Vagina (tissue), 2 donors: ENCODE measurements at regions not wholly inside any gene's neighbourhood (a gene's known extent, or its start where the extent isn't known, plus 50 kb on each side); places are given as distances from the start of the nearest gene placed in this dataset.

Experiments
- POLR2AphosphoS5 ChIP-seq, 2 donors: sonication (generic); formaldehyde crosslinking; IDR thresholded peaks; one replicate each; pipeline ENCODE4 v1.9.0; 2017; ENCODE audit warnings: antibody characterized with exemption in 2 of 2, mild to moderate bottlenecking in 2 of 2, low read depth in 1 of 2; ENCODE audit not compliant: insufficient read depth in 1 of 2
- TF ChIP-seq, protein P1 (sequence below), 3 experiments: fragments of 450-650 bp in 2 of 3; fragments of 200-600 bp in 1 of 3; sonication (generic) in 1 of 3; IDR thresholded peaks; one replicate each; pipeline ENCODE4 v1.5.1; 2017 to 2019; ENCODE audit warnings: antibody characterized with exemption in 3 of 3, mild to moderate bottlenecking in 2 of 3, moderate library complexity in 2 of 3

DNA sequence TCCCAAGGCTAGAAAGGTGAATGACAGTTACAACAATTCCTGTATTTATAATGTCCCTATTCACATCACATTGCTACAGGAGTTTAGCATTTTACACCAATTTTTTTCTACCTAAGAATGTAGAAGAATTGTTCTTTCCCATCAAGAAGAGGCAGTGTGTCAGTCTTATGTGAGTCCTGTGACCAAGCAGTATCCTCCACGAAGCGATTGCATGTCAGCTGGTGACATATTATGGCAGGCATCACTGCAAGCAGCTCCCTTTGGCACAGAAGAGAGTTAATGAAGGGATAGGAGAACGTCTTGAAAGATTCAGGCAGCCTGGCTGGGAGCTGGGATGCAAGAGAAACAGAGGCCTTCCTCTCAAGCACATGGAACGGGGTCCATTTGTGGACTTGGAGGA is 199.8 kb downstream of the SMC2 start:
- TF ChIP-seq, protein P1, sequence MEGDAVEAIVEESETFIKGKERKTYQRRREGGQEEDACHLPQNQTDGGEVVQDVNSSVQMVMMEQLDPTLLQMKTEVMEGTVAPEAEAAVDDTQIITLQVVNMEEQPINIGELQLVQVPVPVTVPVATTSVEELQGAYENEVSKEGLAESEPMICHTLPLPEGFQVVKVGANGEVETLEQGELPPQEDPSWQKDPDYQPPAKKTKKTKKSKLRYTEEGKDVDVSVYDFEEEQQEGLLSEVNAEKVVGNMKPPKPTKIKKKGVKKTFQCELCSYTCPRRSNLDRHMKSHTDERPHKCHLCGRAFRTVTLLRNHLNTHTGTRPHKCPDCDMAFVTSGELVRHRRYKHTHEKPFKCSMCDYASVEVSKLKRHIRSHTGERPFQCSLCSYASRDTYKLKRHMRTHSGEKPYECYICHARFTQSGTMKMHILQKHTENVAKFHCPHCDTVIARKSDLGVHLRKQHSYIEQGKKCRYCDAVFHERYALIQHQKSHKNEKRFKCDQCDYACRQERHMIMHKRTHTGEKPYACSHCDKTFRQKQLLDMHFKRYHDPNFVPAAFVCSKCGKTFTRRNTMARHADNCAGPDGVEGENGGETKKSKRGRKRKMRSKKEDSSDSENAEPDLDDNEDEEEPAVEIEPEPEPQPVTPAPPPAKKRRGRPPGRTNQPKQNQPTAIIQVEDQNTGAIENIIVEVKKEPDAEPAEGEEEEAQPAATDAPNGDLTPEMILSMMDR (IDR thresholded peaks at IDR 0.05) = no peak
- TF ChIP-seq POLR2AphosphoS5 (IDR thresholded peaks at IDR 0.05; ENCODE audit: insufficient read depth in 1 of 2, low read depth in 1 of 2) = no peak
